NCI-H345 treated with DMSO at 0.1 percent for 48 hours (cell line): ENCODE measurements at regions not wholly inside any gene's neighbourhood (a gene's known extent, or its start where the extent isn't known, plus 50 kb on each side); places are given as distances from the start of the nearest gene placed in this dataset.
"Not testable (repeated sequence)": the region's sequence is repeated elsewhere in the genome, so short reads cannot be mapped to it uniquely, and the experiment has no call there.

Source experiments
- DNase-seq: peaks from one replicate; lab custom pipeline; 2025; ENCODE audit not compliant: unreplicated experiment; lab: John Stamatoyannopoulos, UW

- no peak for DNase-seq
Observed at GRCh38 chr5:103389846-103390245, 131.3 kb downstream of the MACIR start.

GRCh38 chr5:103389357-103389756 is 130.8 kb downstream of the MACIR start:
- no peak for DNase-seq

GRCh38 chr5:103385722-103386121 is 127.2 kb downstream of the MACIR start:
- no peak for DNase-seq

- DNase-seq = not testable (repeated sequence)
Observed at GRCh38 chr5:103377638-103378037, 119.1 kb downstream of the MACIR start.

- no peak for DNase-seq
Observed at GRCh38 chr5:103375863-103376591, 117.5 kb downstream of the MACIR start.

- no peak for DNase-seq
Observed at GRCh38 chr5:103375350-103375749, 116.8 kb downstream of the MACIR start.

GRCh38 chr5:103374473-103374963 is 116.0 kb downstream of the MACIR start:
- no peak for DNase-seq

- DNase-seq = no peak
Observed at GRCh38 chr5:103373597-103374472, 115.3 kb downstream of the MACIR start.

- DNase-seq = no peak
Observed at GRCh38 chr5:103371046-103371607, 112.6 kb downstream of the MACIR start.

GRCh38 chr5:103369125-103370120 is 110.9 kb downstream of the MACIR start:
- DNase-seq = no peak

- no peak for DNase-seq
Observed at GRCh38 chr5:103367702-103368101, 109.1 kb downstream of the MACIR start.

- no peak for DNase-seq
Observed at GRCh38 chr5:103366918-103367549, 108.5 kb downstream of the MACIR start.

- DNase-seq = no peak
Observed at GRCh38 chr5:103364074-103364473, 105.5 kb downstream of the MACIR start.

- no peak for DNase-seq
Observed at GRCh38 chr5:103362211-103362610, 103.6 kb downstream of the MACIR start.

- DNase-seq = no peak
Observed at GRCh38 chr5:103360475-103360874, 101.9 kb downstream of the MACIR start.

- no peak for DNase-seq
Observed at GRCh38 chr5:103358305-103358995, 99.9 kb downstream of the MACIR start.

GRCh38 chr5:103357636-103358035 is 99.1 kb downstream of the MACIR start:
- DNase-seq = no peak

- no peak for DNase-seq
Observed at GRCh38 chr5:103356350-103357091, 98.0 kb downstream of the MACIR start.

GRCh38 chr5:103355579-103355978 is 97.0 kb downstream of the MACIR start:
- no peak for DNase-seq
